IMR-90 (cell line): ENCODE measurements at regions not wholly inside any gene's neighbourhood (a gene's known extent, or its start where the extent isn't known, plus 50 kb on each side); places are given as distances from the start of the nearest gene placed in this dataset.

ENCODE experiments used
- CEBPB ChIP-seq: IDR thresholded peaks from 2 replicates; pipeline ENCODE4 v1.6.1; 2012; ENCODE audit warnings: low read depth, low read length, improper control_type of control experiment
- FOS ChIP-seq: fragments of 150-350 bp; IDR thresholded peaks from 2 replicates; pipeline ENCODE4 v1.6.1; 2016; ENCODE audit warnings: low read depth, low read length
- MAFK ChIP-seq: IDR thresholded peaks from 2 replicates; pipeline ENCODE4 v1.6.1; 2012; ENCODE audit warnings: low read depth, low read length, improper control_type of control experiment
- NFE2L2 ChIP-seq: fragments of 150-350 bp; IDR thresholded peaks from 2 replicates; pipeline ENCODE4 v1.6.1; 2016; ENCODE audit warnings: low read depth, mild to moderate bottlenecking, low read length
- POLR2A ChIP-seq: IDR thresholded peaks from 2 replicates; pipeline ENCODE4 v1.6.1; 2012; ENCODE audit warnings: mild to moderate bottlenecking, low read depth, low read length
- RAD21 ChIP-seq: IDR thresholded peaks from 2 replicates; pipeline ENCODE4 v1.6.1; 2012; ENCODE audit warnings: low read length, improper control_type of control experiment
- SMC3 ChIP-seq: fragments of 150-350 bp; IDR thresholded peaks from 2 replicates; pipeline ENCODE4 v1.6.1; 2016; ENCODE audit warnings: low read depth, mild to moderate bottlenecking, antibody characterized with exemption, low read length, moderate library complexity
- TF ChIP-seq, protein P1 (sequence below): conservative IDR thresholded peaks from 2 replicates; pipeline ENCODE4 v1.5.1; 2012; ENCODE audit warnings: mild to moderate bottlenecking, low read depth, low read length, improper control_type of control experiment

DNA sequence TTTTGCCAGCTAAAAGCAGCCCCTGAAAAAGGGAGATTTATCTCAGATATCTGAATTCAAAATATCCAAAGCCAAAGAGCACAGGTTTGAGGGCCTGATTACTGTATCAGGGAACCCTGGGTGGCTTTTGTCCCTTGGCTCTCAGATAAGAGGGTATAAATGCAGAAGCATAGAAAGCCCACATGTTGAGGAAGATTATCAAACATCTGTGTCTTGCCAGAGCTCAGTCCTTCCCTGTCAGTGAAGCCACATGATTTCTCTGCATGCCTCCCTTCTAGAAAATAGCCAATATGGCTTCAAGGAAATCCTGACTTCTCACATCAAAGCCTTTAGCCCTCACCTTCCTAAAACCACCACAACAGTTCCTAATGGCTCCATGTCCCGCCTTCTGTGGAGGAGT lies 408.0 kb upstream of the DMAC1 start:
- TF ChIP-seq FOS: no peak
- TF ChIP-seq POLR2A: no peak
- TF ChIP-seq, protein P1, sequence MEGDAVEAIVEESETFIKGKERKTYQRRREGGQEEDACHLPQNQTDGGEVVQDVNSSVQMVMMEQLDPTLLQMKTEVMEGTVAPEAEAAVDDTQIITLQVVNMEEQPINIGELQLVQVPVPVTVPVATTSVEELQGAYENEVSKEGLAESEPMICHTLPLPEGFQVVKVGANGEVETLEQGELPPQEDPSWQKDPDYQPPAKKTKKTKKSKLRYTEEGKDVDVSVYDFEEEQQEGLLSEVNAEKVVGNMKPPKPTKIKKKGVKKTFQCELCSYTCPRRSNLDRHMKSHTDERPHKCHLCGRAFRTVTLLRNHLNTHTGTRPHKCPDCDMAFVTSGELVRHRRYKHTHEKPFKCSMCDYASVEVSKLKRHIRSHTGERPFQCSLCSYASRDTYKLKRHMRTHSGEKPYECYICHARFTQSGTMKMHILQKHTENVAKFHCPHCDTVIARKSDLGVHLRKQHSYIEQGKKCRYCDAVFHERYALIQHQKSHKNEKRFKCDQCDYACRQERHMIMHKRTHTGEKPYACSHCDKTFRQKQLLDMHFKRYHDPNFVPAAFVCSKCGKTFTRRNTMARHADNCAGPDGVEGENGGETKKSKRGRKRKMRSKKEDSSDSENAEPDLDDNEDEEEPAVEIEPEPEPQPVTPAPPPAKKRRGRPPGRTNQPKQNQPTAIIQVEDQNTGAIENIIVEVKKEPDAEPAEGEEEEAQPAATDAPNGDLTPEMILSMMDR: no peak
- TF ChIP-seq SMC3: no peak
- no peak for TF ChIP-seq NFE2L2
- no peak for TF ChIP-seq CEBPB
- TF ChIP-seq RAD21: no peak
- no peak for TF ChIP-seq MAFK
